ENCODE measurements at regions not wholly inside any gene's neighbourhood (a gene's known extent, or its start where the extent isn't known, plus 50 kb on each side); places are given as distances from the start of the nearest gene placed in this dataset.

DNA sequence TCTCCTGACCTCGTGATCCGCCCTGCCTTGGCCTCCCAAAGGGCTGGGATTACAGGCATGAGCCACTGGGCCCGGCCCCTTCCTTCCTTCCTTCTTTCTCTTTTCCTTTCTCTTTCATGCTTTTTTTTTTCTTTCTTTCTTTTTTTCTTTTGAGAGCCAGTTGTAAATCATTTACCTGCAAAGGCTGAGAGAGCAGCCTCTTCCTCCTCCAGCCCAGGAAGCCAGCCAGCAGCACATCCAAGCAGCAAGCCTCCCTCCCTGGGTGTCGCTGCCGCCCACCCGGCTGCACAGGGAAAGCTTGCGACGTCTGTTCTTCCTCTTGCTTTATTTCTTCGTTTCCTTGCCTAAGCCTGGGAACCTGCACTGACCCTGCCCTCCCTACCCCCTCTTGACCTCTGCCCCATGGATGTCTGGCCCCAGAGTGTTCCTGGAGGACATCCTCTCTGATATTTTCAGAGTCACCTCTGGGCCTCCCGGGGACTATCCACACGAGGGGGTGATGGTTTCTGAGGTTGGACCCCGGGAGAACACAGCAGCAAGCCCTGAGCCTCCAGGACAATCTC lies 62.8 kb upstream of the MYL10 start:
- Histone ChIP-seq H3K4me1 (ENCODE audit: control insufficient read depth, insufficient read depth, low read length) (no peaks in the 10 kb centered on the region; the same call in 1 of the 2 replicates), H3K4me3 (ENCODE audit: low read depth, low read length) (no peak overlapping the region), H3K36me3 (ENCODE audit: control insufficient read depth, insufficient read depth, low read length) (no peaks in the 10 kb centered on the region), H3K27me3 (ENCODE audit: control insufficient read depth, insufficient read depth, low read length) (0 out of 2 replicates have a peak, but pooled peaks cover 11% of the 10 kb centered on the region), H3K9me3 (ENCODE audit: control insufficient read depth, insufficient read depth, low read length) (no peaks in the 10 kb centered on the region), H3K9ac (ENCODE audit: low read depth, low read length) (no peak overlapping the region), H3K27ac (ENCODE audit: low read depth, low read length) (no peak overlapping the region)

DNA sequence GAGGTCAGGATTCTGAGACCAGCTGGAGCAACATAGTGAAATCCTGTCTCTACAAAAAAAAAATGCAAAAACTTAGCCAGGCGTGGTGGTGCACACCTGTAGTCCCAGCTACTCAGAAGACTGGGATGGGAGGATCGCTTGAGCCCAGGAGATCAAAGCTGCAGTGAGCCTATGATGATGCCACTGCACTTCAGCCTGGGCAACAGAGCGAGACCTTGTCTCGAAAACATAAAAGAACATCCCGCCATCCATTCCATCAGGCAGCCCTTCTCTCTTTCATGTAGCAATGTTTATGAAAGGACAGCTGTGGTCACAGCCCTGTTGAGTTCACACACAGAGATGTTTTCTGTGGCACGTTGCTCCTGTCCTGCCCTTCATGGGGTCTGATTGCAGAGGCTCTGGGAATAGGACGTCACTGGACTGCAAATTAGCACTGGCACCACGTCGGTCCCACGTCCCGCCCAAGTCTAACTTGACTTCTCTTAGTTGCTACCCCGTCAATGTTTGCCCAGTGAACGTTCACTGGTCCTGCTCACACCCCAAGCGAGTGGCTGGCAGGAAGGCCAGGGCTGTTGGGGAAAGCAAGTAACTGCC lies 64.5 kb upstream of the MYL10 start:
- Histone ChIP-seq H3K4me1 (ENCODE audit: control insufficient read depth, insufficient read depth, low read length) (no peaks in the 10 kb centered on the region; the same call in 1 of the 2 replicates), H3K27me3 (ENCODE audit: control insufficient read depth, insufficient read depth, low read length) (0 out of 2 replicates have a peak, but pooled peaks cover 6% of the 10 kb centered on the region), H3K4me3 (ENCODE audit: low read depth, low read length) (no peak overlapping the region), H3K9me3 (ENCODE audit: control insufficient read depth, insufficient read depth, low read length) (no peaks in the 10 kb centered on the region), H3K27ac (ENCODE audit: low read depth, low read length) (no peak overlapping the region), H3K9ac (ENCODE audit: low read depth, low read length) (no peak overlapping the region), H3K36me3 (ENCODE audit: control insufficient read depth, insufficient read depth, low read length) (no peaks in the 10 kb centered on the region)

DNA sequence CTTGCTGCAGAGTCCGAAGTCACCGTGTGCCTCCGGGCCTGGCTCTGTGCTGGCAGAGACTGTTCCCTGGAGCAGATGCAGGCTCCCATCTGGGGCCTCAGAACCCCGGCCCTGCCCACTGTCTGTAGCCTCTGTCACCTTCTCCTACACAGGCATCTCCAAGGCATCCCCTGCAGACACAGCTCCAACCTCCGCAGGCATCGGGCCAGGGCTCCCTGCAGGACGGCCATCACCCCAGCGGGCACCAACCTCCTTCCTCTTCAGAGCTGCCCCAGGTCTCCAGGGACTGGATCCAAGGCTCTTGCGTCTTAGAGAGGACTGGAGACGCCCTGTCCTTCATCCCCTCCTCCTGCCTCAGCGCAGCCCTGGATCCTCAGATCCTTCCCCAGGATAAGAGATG lies 69.9 kb upstream of the MYL10 start:
- Histone ChIP-seq H3K36me3 (ENCODE audit: control insufficient read depth, insufficient read depth, low read length) (no peaks in the 10 kb centered on the region), H3K9me3 (ENCODE audit: control insufficient read depth, insufficient read depth, low read length) (no peaks in the 10 kb centered on the region), H3K4me3 (ENCODE audit: low read depth, low read length) (no peak overlapping the region), H3K27me3 (ENCODE audit: control insufficient read depth, insufficient read depth, low read length) (no peaks in the 10 kb centered on the region), H3K4me1 (ENCODE audit: control insufficient read depth, insufficient read depth, low read length) (no peaks in the 10 kb centered on the region), H3K27ac (ENCODE audit: low read depth, low read length) (no peak overlapping the region), H3K9ac (ENCODE audit: low read depth, low read length) (no peak overlapping the region)

DNA sequence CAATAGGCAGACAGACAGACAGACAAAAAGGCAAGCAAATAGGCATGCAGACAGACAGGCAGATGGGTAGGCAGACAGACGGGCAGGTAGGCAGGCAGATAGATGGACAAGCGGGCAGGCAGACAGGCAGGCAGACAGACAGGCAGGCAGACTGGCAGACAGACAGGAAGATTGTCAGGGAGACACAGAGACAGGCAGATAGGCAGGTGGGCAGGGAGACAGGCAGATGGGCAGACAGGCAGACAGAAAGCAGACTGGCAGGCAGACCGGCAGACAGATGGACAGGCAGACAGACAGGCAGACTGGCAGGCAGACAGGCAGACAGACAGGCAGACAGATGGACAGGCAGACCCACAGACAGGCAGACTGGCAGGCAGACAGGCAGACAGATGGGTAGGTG lies 70.3 kb upstream of the MYL10 start:
- Histone ChIP-seq H3K27ac (ENCODE audit: low read depth, low read length) (no peak overlapping the region), H3K9ac (ENCODE audit: low read depth, low read length) (no peak overlapping the region), H3K4me3 (ENCODE audit: low read depth, low read length) (no peak overlapping the region), H3K27me3 (ENCODE audit: control insufficient read depth, insufficient read depth, low read length) (no peaks in the 10 kb centered on the region), H3K4me1 (ENCODE audit: control insufficient read depth, insufficient read depth, low read length) (no peaks in the 10 kb centered on the region), H3K36me3 (ENCODE audit: control insufficient read depth, insufficient read depth, low read length) (no peaks in the 10 kb centered on the region), H3K9me3 (ENCODE audit: control insufficient read depth, insufficient read depth, low read length) (no peaks in the 10 kb centered on the region)

DNA sequence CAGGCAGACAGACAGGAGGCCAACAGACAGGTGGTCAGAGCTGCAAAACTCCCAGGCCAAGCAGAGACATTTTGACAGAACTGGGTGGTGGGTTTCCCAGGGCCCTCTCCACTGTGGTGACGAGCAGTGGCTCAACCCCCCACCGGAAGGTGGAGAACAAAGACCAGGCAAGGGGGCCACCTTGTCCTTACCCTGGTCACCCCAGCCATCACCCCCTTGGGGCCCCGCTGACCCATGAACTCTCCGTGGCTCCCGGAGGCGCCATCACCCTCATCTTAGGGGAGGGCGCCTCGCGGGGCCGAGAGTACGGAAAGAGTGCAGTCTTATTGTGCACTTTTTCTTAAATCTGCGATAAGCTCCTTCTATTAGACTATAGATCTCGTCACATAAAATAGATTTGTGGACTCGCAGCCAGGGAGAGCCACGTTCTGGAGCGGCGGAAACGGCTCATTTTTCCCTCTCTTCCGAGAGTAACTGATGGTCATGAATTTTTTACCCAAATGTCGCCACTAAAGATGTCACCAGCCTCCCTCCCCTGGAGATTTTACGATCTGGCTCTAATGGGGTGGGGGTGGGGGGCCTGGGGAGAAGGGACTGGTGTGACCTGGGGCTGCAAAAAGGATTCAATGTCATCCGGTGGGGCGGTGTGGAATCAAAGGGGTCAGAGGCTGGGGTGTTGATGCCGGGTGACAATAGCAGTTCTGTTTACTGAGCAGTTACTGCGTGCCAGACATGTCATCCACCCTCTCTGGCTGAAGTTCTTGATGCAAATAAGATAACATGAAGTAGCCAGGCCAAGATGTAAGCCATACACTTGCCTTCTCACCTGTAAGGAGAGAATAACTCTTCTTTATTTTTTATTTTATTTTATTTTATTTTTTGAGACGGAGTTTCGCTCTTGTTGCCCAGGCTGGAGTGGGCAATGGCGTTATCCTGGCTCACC lies 71.1 kb upstream of the MYL10 start:
- Histone ChIP-seq H3K27ac (ENCODE audit: low read depth, low read length) (no peak overlapping the region), H3K4me1 (ENCODE audit: control insufficient read depth, insufficient read depth, low read length) (no peaks in the 10 kb centered on the region), H3K9me3 (ENCODE audit: control insufficient read depth, insufficient read depth, low read length) (no peaks in the 10 kb centered on the region), H3K36me3 (ENCODE audit: control insufficient read depth, insufficient read depth, low read length) (no peaks in the 10 kb centered on the region), H3K27me3 (ENCODE audit: control insufficient read depth, insufficient read depth, low read length) (no peaks in the 10 kb centered on the region), H3K9ac (ENCODE audit: low read depth, low read length) (no peak overlapping the region), H3K4me3 (ENCODE audit: low read depth, low read length) (no peak overlapping the region)

DNA sequence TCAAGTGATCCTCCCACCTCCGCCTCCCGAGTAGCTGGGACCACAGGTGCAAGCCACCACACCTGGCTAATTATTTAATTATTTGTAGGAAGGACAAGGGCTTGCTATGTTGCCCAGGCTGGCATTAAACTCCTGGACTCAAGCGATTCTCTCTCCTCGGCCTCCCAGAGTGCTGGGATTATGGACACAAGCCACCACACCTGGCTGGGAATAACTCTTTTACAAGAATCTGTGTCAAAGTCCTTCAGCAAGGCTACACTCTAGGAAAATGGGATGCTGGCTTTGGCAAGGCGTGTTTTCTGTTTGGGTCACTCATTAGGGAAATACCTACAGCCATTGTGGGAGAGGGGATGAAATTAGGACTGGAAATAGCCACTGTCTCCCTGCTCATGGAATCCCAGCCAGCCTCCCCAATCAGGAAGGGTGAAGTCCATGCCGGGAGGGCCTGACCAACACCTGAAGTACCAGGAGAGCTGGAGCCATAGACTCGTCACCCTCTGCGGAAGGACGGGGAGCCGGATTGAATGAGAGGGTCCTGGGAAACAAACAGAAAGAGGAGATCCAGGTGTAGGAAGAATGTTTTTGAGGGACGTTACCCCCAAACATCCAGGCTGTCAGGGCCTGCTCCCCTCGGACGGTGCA lies 72.2 kb upstream of the MYL10 start:
- Histone ChIP-seq H3K27me3 (ENCODE audit: control insufficient read depth, insufficient read depth, low read length) (no peaks in the 10 kb centered on the region), H3K4me3 (ENCODE audit: low read depth, low read length) (no peak overlapping the region), H3K9me3 (ENCODE audit: control insufficient read depth, insufficient read depth, low read length) (no peaks in the 10 kb centered on the region), H3K36me3 (ENCODE audit: control insufficient read depth, insufficient read depth, low read length) (no peaks in the 10 kb centered on the region), H3K9ac (ENCODE audit: low read depth, low read length) (no peak overlapping the region), H3K27ac (ENCODE audit: low read depth, low read length) (no peak overlapping the region), H3K4me1 (ENCODE audit: control insufficient read depth, insufficient read depth, low read length) (no peaks in the 10 kb centered on the region)

DNA sequence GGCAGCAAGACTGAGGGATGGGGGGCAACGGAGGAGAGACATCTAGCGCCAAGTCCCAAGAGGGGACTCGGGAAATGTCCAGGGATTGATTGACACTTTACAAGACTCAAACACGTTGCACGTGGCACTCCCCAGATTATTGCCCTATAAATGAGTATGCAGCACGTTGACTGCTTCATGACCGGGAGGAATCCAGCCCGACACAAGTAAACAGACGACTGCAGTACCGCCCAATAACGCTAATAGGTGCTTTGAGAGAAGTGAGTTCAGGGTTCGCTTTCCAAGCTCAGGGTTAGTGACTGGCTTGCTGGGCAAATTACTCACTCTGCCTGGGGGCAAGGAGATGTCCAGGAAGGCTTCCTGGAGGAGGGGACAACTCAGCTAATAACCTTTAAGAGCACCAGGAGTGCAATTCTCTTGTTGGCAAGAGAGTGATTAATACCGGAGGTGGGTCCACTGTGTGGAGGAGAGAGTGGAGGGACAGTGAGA lies 73.3 kb upstream of the MYL10 start:
- no peaks in the 10 kb centered on the region for H3K36me3 ChIP-seq (ENCODE audit: control insufficient read depth, insufficient read depth, low read length)
- no peak overlapping the region for H3K9ac ChIP-seq (ENCODE audit: low read depth, low read length)
- H3K27me3 ChIP-seq (ENCODE audit: control insufficient read depth, insufficient read depth, low read length), result no peaks in the 10 kb centered on the region
- H3K27ac ChIP-seq (ENCODE audit: low read depth, low read length), result no peak overlapping the region
- H3K4me3 ChIP-seq (ENCODE audit: low read depth, low read length), result no peak overlapping the region
- H3K4me1 ChIP-seq (ENCODE audit: control insufficient read depth, insufficient read depth, low read length), result no peaks in the 10 kb centered on the region
- H3K9me3 ChIP-seq (ENCODE audit: control insufficient read depth, insufficient read depth, low read length), result no peaks in the 10 kb centered on the region

DNA sequence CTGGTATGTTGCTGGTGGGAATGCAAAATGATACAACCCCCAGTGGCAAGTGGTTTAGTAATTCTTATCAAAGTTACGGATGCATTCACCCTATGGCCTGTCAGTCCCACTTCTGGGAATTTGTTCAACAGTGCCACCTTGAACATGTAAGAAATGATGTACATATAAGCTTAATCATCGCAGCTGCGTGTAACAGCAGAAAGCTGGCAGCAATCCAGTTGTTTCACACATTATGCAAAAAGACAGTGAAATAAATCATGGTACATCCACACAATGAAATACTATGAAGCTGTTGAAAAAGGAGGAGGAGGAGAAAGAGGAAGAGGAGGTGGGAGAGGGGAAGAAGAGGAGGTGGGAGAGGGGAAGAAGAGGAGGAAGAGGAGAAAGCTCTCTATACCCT lies 76.2 kb upstream of the MYL10 start:
- no peaks in the 10 kb centered on the region for H3K36me3 ChIP-seq (ENCODE audit: control insufficient read depth, insufficient read depth, low read length)
- H3K4me1 ChIP-seq (ENCODE audit: control insufficient read depth, insufficient read depth, low read length), result no peaks in the 10 kb centered on the region
- H3K9ac ChIP-seq (ENCODE audit: low read depth, low read length), result no peak overlapping the region
- H3K9me3 ChIP-seq (ENCODE audit: control insufficient read depth, insufficient read depth, low read length), result no peaks in the 10 kb centered on the region
- no peak overlapping the region for H3K4me3 ChIP-seq (ENCODE audit: low read depth, low read length)
- H3K27me3 ChIP-seq (ENCODE audit: control insufficient read depth, insufficient read depth, low read length), result no peaks in the 10 kb centered on the region
- H3K27ac ChIP-seq (ENCODE audit: low read depth, low read length), result no peak overlapping the region

DNA sequence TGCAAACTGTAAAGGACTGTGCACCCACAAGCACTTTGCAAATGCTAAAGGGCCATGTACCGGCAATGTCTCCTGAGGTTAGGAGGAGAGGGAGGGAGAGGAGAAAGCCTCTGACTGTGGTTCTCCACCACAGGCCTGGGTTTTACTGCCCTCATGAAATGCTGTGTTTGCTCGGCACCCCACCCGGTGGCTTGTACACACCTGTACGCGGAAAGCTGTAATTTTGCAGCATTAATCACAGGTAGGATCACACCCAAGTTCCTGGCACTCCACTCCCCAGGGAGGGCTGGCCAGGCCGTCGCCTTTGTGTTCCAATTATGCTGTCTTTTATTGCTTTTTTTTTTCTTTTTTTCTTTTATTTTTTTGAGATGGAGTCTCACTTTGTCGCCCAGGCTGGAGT lies 78.5 kb upstream of the MYL10 start:
- Histone ChIP-seq H3K4me1 (ENCODE audit: control insufficient read depth, insufficient read depth, low read length) (no peaks in the 10 kb centered on the region), H3K4me3 (ENCODE audit: low read depth, low read length) (no peak overlapping the region), H3K27me3 (ENCODE audit: control insufficient read depth, insufficient read depth, low read length) (no peaks in the 10 kb centered on the region), H3K27ac (ENCODE audit: low read depth, low read length) (no peak overlapping the region), H3K9ac (ENCODE audit: low read depth, low read length) (no peak overlapping the region), H3K36me3 (ENCODE audit: control insufficient read depth, insufficient read depth, low read length) (no peaks in the 10 kb centered on the region), H3K9me3 (ENCODE audit: control insufficient read depth, insufficient read depth, low read length) (no peaks in the 10 kb centered on the region)

DNA sequence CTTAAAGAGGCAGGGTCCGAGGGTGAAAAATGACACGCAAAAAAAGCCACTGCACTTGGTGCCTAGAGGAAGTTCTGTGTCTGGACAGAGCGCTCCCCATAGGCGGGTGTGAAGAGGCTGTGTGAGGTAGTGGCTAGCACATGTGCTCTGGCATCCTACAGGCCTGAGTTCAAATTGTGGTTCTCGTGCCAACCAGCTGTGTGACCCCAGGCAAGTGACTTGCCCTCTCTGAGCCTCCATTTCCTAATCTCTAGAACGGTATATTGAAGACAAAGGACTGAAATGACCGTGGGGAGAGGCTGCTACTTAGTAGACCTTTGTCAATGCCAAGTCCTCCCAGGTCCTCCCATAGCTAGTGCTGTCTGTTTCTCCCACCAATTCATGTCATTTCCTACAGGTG lies 79.1 kb upstream of the MYL10 start:
- Histone ChIP-seq H3K27ac (ENCODE audit: low read depth, low read length) (no peak overlapping the region), H3K4me1 (ENCODE audit: control insufficient read depth, insufficient read depth, low read length) (no peaks in the 10 kb centered on the region), H3K9ac (ENCODE audit: low read depth, low read length) (no peak overlapping the region)

More for the DNA sequence above, 79.1 kb upstream of the MYL10 start:
- no peaks in the 10 kb centered on the region for H3K36me3 ChIP-seq (ENCODE audit: control insufficient read depth, insufficient read depth, low read length)
- H3K27me3 ChIP-seq (ENCODE audit: control insufficient read depth, insufficient read depth, low read length), result no peaks in the 10 kb centered on the region
- no peak overlapping the region for H3K4me3 ChIP-seq (ENCODE audit: low read depth, low read length)
- H3K9me3 ChIP-seq (ENCODE audit: control insufficient read depth, insufficient read depth, low read length), result no peaks in the 10 kb centered on the region

Data from HUES48 (cell line).